Astrocyte (in vitro differentiated cells and primary cell): ENCODE measurements at regions not wholly inside any gene's neighbourhood (a gene's known extent, or its start where the extent isn't known, plus 50 kb on each side); places are given as distances from the start of the nearest gene placed in this dataset.

Experiments used
- CTCF ChIP-seq: IDR thresholded peaks from 2 replicates; pipeline ENCODE4 v1.5.1; 2011; ENCODE audit warnings: low read depth, mild to moderate bottlenecking, inconsistent platforms, low read length, moderate library complexity; ENCODE audit not compliant: insufficient read depth
- EZH2 ChIP-seq: IDR thresholded peaks from 2 replicates; pipeline ENCODE4 v1.6.1; 2012; ENCODE audit warnings: mild to moderate bottlenecking, low read length, inconsistent platforms; ENCODE audit not compliant: insufficient read depth

DNA sequence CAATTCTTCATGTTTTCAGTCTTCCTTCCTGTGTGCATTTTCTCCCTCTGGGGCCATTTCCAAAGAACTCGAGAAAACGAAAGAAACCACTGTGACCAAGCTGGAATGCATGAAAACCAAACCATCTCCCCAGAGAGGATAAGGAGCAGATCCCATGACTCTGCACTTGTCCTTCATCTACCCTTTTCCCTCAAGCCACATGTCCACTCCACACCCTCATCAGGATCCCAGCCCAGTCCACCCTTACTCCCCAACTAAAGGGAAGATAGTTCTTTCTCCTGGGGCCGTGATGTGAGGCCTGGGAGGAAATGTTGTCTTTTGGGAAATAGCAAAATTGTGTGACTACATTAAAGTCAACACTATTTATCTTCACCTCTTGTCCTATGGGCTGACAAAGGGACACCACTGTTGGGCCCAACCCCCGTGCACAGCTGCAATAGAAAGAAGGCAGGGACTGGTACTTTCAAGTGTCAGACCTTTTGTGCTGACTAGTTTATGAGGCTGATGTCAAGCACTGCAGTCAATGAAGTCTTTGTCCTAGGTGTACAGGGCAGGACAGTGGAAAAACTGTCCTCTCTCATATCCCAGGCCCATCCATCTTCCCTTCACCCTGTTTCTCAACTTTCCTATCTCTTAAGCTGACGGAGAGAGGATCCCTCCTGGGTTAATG is 487.1 kb upstream of the NR2F2 start:
- no peak for TF ChIP-seq EZH2
- no peak for TF ChIP-seq CTCF
